H1 (cell line): ENCODE measurements at regions not wholly inside any gene's neighbourhood (a gene's known extent, or its start where the extent isn't known, plus 50 kb on each side); places are given as distances from the start of the nearest gene placed in this dataset.

Experiments
- NANOG ChIP-seq: IDR thresholded peaks from 2 replicates; pipeline ENCODE4 v1.6.1; 2011; ENCODE audit warnings: low read length, low read depth, mild to moderate bottlenecking, inconsistent platforms; ENCODE audit not compliant: insufficient read depth, poor library complexity, severe bottlenecking
- NRF1 ChIP-seq: IDR thresholded peaks from 2 replicates; pipeline ENCODE4 v1.6.1; 2011; ENCODE audit warnings: mild to moderate bottlenecking, low read depth, low read length, improper control_type of control experiment
- RFX5 ChIP-seq: IDR thresholded peaks from 2 replicates; pipeline ENCODE4 v1.6.1; 2011; ENCODE audit warnings: low read depth, low read length, improper control_type of control experiment, borderline replicate concordance
- ZNF274 ChIP-seq: IDR thresholded peaks from 2 replicates; pipeline ENCODE4 v1.7.0; 2012; ENCODE audit warnings: low read length, borderline replicate concordance; ENCODE audit errors: extremely low read depth

DNA sequence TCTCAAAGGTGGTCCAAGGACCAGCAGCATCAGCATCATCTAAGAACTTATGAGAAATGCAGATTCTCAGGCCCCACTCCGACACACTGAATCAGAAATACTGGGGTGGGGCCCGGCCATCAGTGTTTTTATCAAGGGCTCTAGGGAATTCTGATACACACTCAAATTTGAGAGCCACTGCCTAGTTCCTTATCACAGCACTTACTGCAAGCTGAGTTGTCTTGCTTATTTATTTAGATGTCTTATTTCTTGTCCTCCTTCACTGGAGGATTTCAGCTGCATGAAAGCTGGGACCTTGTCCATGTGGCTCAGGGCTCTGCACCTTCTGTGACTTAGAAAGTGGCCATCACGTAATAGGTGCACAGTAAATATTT, 139.4 kb upstream of the RREB1 start (continued):
- TF ChIP-seq NANOG (no peak), NRF1 (no peak), ZNF274 (no peak), RFX5 (no peak)
